ENCODE measurements at regions not wholly inside any gene's neighbourhood (a gene's known extent, or its start where the extent isn't known, plus 50 kb on each side); places are given as distances from the start of the nearest gene placed in this dataset.

GRCh38 chr2:193267496-193268002, 1072.8 kb upstream of the TMEFF2 start:
- Histone ChIP-seq H3K4me3 (no peak overlapping the region), H3K9me3 (replicated peaks; ENCODE audit: control insufficient read depth, insufficient read depth, low read length) (no peaks in the 10 kb centered on the region), H3K27me3 (replicated peaks in 1 of 2; ENCODE audit: control insufficient read depth in 2 of 2, insufficient read depth in 2 of 2, low read length in 1 of 2) (no peaks in the 10 kb centered on the region), H4K20me1 (ENCODE audit: control insufficient read depth, insufficient read depth) (no peaks in the 10 kb centered on the region), H3K79me2 (ENCODE audit: control insufficient read depth, insufficient read depth, low read length) (no peaks in the 10 kb centered on the region), H2AFZ (ENCODE audit: control insufficient read depth, low read depth, low read length) (no peak overlapping the region), H3K4me1 (ENCODE audit: control insufficient read depth, insufficient read depth, low read length) (no peaks in the 10 kb centered on the region), H3K27ac (ENCODE audit: control insufficient read depth, insufficient read depth) (no peak overlapping the region), H3K36me3 (ENCODE audit: control insufficient read depth in 2 of 2, insufficient read depth in 2 of 2, low read length in 1 of 2) (no peaks in the 10 kb centered on the region), H3K4me2 (ENCODE audit: control insufficient read depth, insufficient read depth) (no peak overlapping the region), H3K9ac (ENCODE audit: control insufficient read depth, insufficient read depth, low read length) (no peak overlapping the region)
- BruUV-seq (replicated peaks), result no TSS peak
- no peak for DNase-seq (ENCODE audit: low read depth, low spot score)
- 0% methylated on average over 1 of the region's 1 CpG for WGBS (ENCODE audit: insufficient coverage, insufficient replicate concordance, low lambda C conversion rate, missing lambda C conversion rate)
- in situ Hi-C loops (cut with MboI) (no loop called here), intact Hi-C loops (cut with micrococcal nuclease; ENCODE audit: unreplicated experiment) (no loop called here)
- ATAC-seq, result no peak
- no peak for FAIRE-seq
- POLR2A ChIA-PET, result no interaction called here
- RAD21 ChIA-PET (ENCODE audit: unreplicated experiment), result no interaction called here
- TF ChIP-seq TCF3 (IDR thresholded peaks at IDR 0.05; ENCODE audit: borderline replicate concordance, insufficient read depth, low read depth, low read length), result no peak
- TF ChIP-seq NR2C1 (IDR thresholded peaks at IDR 0.05), result no peak
- TF ChIP-seq ETV6 (conservative IDR thresholded peaks at IDR 0.05 in 1 of 2, IDR thresholded peaks at IDR 0.05 in 1 of 2; ENCODE audit: borderline replicate concordance in 1 of 2, low read depth in 1 of 2), result no peak
- TF ChIP-seq ZNF207 (IDR thresholded peaks at IDR 0.05; ENCODE audit: borderline replicate concordance), result no peak
- TF ChIP-seq HCFC1 (IDR thresholded peaks at IDR 0.05; ENCODE audit: low read length), result no peak
- no peak for TF ChIP-seq MEF2A (IDR thresholded peaks at IDR 0.05; ENCODE audit: insufficient read depth, low read depth, low read length)
- no peak for TF ChIP-seq TARDBP (IDR thresholded peaks at IDR 0.05; ENCODE audit: borderline replicate concordance)
- no peak for TF ChIP-seq BRCA1 (IDR thresholded peaks at IDR 0.05; ENCODE audit: low read depth, low read length)
- no peak for TF ChIP-seq ZNF217 (IDR thresholded peaks at IDR 0.05)
- TF ChIP-seq ATF2 (IDR thresholded peaks at IDR 0.05; ENCODE audit: low read length), result no peak
- no peak for TF ChIP-seq NR2F1 (conservative IDR thresholded peaks at IDR 0.05)
- no peak for TF ChIP-seq IRF4 (IDR thresholded peaks at IDR 0.05; ENCODE audit: low read depth, low read length)
- no peak for TF ChIP-seq POLR2AphosphoS2 (IDR thresholded peaks at IDR 0.05; ENCODE audit: low read depth, low read length)
- no peak for TF ChIP-seq SMAD1 (IDR thresholded peaks at IDR 0.05; ENCODE audit: low read depth, partially characterized antibody)
- TF ChIP-seq KAT2A (conservative IDR thresholded peaks at IDR 0.05; ENCODE audit: control insufficient read depth, low read depth, low read length), result no peak
- no peak for TF ChIP-seq ZSCAN29 (IDR thresholded peaks at IDR 0.05)
- no peak for TF ChIP-seq CREB1 (IDR thresholded peaks at IDR 0.05; ENCODE audit: low read depth)
- TF ChIP-seq, protein P1, sequence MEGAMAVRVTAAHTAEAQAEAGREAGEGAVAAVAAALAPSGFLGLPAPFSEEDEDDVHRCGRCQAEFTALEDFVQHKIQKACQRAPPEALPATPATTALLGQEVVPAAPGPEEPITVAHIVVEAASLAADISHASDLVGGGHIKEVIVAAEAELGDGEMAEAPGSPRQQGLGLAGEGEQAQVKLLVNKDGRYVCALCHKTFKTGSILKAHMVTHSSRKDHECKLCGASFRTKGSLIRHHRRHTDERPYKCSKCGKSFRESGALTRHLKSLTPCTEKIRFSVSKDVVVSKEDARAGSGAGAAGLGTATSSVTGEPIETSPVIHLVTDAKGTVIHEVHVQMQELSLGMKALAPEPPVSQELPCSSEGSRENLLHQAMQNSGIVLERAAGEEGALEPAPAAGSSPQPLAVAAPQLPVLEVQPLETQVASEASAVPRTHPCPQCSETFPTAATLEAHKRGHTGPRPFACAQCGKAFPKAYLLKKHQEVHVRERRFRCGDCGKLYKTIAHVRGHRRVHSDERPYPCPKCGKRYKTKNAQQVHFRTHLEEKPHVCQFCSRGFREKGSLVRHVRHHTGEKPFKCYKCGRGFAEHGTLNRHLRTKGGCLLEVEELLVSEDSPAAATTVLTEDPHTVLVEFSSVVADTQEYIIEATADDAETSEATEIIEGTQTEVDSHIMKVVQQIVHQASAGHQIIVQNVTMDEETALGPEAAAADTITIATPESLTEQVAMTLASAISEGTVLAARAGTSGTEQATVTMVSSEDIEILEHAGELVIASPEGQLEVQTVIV (IDR thresholded peaks at IDR 0.05; ENCODE audit: borderline replicate concordance, partially characterized antibody), result no peak
- TF ChIP-seq, protein P2, sequence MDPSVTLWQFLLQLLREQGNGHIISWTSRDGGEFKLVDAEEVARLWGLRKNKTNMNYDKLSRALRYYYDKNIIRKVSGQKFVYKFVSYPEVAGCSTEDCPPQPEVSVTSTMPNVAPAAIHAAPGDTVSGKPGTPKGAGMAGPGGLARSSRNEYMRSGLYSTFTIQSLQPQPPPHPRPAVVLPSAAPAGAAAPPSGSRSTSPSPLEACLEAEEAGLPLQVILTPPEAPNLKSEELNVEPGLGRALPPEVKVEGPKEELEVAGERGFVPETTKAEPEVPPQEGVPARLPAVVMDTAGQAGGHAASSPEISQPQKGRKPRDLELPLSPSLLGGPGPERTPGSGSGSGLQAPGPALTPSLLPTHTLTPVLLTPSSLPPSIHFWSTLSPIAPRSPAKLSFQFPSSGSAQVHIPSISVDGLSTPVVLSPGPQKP (IDR thresholded peaks at IDR 0.05; ENCODE audit: low read depth, low read length), result no peak
- SMC1A ChIA-PET (ENCODE audit: uncharacterized antibody, unreplicated experiment), result no interaction called here
- CTCF ChIA-PET, result interaction anchor here (1.3 kb wide), 1 partner anchor 318 kb away, joined by 3 read pairs; no protein-coding TSS in a partner anchor

All from GM12878 (cell line).